OCI-LY3 (cell line): ENCODE measurements at regions not wholly inside any gene's neighbourhood (a gene's known extent, or its start where the extent isn't known, plus 50 kb on each side); places are given as distances from the start of the nearest gene placed in this dataset.

Experiments used
- H2AFZ ChIP-seq: fragments of 200-600, 300-600 bp; shearing (Covaris generic); 2 replicates; pipeline ENCODE4 v1.6.0; 2014; ENCODE audit warnings: antibody characterized with exemption, low read depth, low read length
- H3K27ac ChIP-seq: fragments of 200-600, 300-600 bp; sonication (generic); 2 replicates; pipeline ENCODE4 v1.5.1; 2014; ENCODE audit warnings: mild to moderate bottlenecking, low read length, moderate library complexity, mixed read lengths
- H3K27me3 ChIP-seq: fragments of 200-600, 300-600 bp; sonication (generic); 2 replicates; pipeline ENCODE4 v1.6.1; 2014; ENCODE audit warnings: low read depth, low read length, mixed read lengths
- H3K36me3 ChIP-seq: fragments of 200-600, 300-600 bp; sonication (generic); replicated peaks from 2 replicates; pipeline ENCODE3; 2014; ENCODE audit warnings: low read depth, low read length, mixed read lengths
- H3K4me1 ChIP-seq: fragments of 300-600, 200-600 bp; sonication (generic); 2 replicates; pipeline ENCODE4 v1.6.1; 2014; ENCODE audit warnings: low read length, mixed read lengths
- H3K4me2 ChIP-seq: fragments of 200-600, 300-600 bp; sonication (generic); 2 replicates; pipeline ENCODE4 v1.6.1; 2014; ENCODE audit warnings: low read length, mixed read lengths
- H3K4me3 ChIP-seq: fragments of 300-600, 200-600 bp; sonication (generic); 2 replicates; pipeline ENCODE4 v1.5.1; 2014; ENCODE audit warnings: antibody characterized with exemption, mild to moderate bottlenecking, low read length, moderate library complexity
- H3K79me2 ChIP-seq: fragments of 300-600, 200-600 bp; shearing (Covaris generic); 2 replicates; pipeline ENCODE4 v1.6.1; 2014; ENCODE audit warnings: mild to moderate bottlenecking, low read length, mixed read lengths
- H3K9ac ChIP-seq: fragments of 300-600, 200-600 bp; shearing (Covaris generic); 2 replicates; pipeline ENCODE4 v1.6.0; 2014; ENCODE audit warnings: mild to moderate bottlenecking, low read length, moderate library complexity
- H3K9me3 ChIP-seq: fragments of 200-600, 300-600 bp; shearing (Covaris generic); 2 replicates; pipeline ENCODE4 v1.6.1; 2014; ENCODE audit warnings: low read length, mixed read lengths; ENCODE audit not compliant: insufficient read depth
- H4K20me1 ChIP-seq: fragments of 200-600, 300-600 bp; sonication (generic); 2 replicates; pipeline ENCODE4 v1.6.1; 2016; ENCODE audit warnings: low read length, mixed read lengths; ENCODE audit not compliant: insufficient read depth
- EZH2phosphoT487 ChIP-seq: fragments of 200-600 bp; shearing (Covaris generic); IDR thresholded peaks from 2 replicates; pipeline ENCODE4 v1.6.1; 2018; ENCODE audit warnings: antibody characterized with exemption, mixed run types, low read depth
- TF ChIP-seq, protein P1 (sequence below): fragments of 200-600, 300-600 bp; sonication (generic); IDR thresholded peaks from 2 replicates; pipeline ENCODE4 v1.5.1; 2014; ENCODE audit warnings: antibody characterized with exemption, low read length, low read depth

DNA sequence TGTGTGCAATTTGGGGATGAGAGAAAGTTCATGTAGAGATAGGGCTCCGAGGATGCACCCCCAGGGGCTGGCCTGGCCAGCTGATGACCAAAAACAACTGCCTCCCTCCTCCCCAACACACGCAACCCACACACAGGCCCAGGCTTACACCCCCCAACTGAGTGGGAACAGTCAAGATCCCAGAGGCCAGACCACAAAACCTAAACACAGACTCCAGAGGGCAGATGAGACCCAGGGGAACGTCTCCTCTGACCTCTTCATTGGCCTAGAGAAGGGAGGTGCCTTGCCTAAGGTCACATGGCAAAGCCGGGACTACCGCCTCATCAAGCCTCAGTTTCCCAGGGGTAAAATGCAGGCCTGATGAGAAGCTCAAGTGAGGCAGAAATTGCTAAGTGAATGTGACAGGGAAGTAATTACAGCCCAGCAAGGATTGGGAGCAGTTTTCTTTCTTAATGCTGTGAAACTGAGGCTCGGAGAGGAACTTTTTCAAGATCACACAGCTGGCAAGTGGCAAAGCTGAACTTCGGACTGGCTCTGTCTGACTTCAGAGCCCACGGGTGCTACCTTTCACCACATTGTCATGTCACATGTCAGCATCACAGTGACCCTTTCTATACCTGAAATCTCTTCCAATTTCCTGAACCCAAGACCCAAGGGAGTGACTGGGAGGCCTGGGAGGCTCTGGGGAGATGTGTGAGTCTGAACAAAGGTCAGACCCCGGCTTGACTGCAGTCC lies 69.9 kb upstream of the WNT11 start:
- no peaks in the 10 kb centered on the region for H4K20me1 ChIP-seq
- H3K27me3 ChIP-seq: peaks cover 12% of the 10 kb centered on the region
- H3K36me3 ChIP-seq: no peaks in the 10 kb centered on the region
- no peak overlapping the region for H3K27ac ChIP-seq
- no peak overlapping the region for H3K4me2 ChIP-seq
- H3K4me1 ChIP-seq: no peaks in the 10 kb centered on the region
- H2AFZ ChIP-seq: no peak overlapping the region
- H3K9ac ChIP-seq: no peak overlapping the region
- no peak overlapping the region for H3K4me3 ChIP-seq
- no peak for TF ChIP-seq EZH2phosphoT487
- TF ChIP-seq, protein P1, sequence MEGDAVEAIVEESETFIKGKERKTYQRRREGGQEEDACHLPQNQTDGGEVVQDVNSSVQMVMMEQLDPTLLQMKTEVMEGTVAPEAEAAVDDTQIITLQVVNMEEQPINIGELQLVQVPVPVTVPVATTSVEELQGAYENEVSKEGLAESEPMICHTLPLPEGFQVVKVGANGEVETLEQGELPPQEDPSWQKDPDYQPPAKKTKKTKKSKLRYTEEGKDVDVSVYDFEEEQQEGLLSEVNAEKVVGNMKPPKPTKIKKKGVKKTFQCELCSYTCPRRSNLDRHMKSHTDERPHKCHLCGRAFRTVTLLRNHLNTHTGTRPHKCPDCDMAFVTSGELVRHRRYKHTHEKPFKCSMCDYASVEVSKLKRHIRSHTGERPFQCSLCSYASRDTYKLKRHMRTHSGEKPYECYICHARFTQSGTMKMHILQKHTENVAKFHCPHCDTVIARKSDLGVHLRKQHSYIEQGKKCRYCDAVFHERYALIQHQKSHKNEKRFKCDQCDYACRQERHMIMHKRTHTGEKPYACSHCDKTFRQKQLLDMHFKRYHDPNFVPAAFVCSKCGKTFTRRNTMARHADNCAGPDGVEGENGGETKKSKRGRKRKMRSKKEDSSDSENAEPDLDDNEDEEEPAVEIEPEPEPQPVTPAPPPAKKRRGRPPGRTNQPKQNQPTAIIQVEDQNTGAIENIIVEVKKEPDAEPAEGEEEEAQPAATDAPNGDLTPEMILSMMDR: no peak
- no peaks in the 10 kb centered on the region for H3K9me3 ChIP-seq
- H3K79me2 ChIP-seq: no peaks in the 10 kb centered on the region

DNA sequence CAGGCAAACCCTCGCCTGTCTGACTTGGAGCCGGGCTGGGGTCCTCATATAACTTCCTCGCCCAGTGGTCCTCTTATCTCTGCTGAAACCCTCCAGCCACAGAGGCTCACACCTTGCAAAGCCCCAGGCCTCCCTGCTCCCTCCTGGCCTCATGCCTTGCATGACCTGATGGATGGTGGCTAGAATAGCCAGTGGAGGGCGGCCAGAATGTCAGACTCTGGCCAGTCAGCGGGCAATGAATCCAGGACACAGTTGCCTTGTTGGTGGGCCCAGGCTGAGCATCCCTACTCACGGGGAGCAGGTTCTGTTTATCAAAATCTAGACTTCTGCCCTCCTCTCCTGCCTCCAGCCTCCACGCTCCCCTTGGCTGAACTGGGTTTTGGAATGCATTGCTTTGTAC lies 69.1 kb upstream of the WNT11 start:
- Histone ChIP-seq H2AFZ (no peak overlapping the region), H3K79me2 (no peaks in the 10 kb centered on the region), H3K36me3 (no peaks in the 10 kb centered on the region), H3K27me3 (peaks cover 12% of the 10 kb centered on the region), H3K27ac (no peak overlapping the region), H3K4me1 (no peaks in the 10 kb centered on the region), H3K4me2 (no peak overlapping the region), H3K4me3 (no peak overlapping the region), H3K9ac (no peak overlapping the region), H4K20me1 (no peaks in the 10 kb centered on the region), H3K9me3 (no peaks in the 10 kb centered on the region)
- TF ChIP-seq, protein P1: no peak
- no peak for TF ChIP-seq EZH2phosphoT487

DNA sequence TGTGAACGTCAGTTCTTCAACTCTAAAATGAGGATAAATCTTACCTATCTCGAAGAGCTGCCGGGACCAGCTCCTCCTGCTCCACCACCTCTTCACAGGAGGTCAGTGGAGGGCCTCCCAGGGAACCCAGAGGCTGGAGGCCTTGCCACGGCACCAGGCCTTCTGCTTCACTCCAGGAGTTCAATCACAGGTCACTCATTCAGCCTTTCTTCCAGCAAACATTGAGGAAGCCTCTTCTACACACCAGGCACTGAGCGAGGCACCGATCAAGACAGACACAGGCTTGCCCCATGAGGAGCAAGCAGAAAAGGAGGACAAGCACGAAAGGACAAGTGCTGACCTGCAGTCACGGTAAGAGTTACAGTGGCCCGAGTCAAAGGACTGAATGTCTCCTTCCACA lies 64.8 kb upstream of the WNT11 start:
- H3K4me1 ChIP-seq: no peaks in the 10 kb centered on the region
- no peak overlapping the region for H3K27ac ChIP-seq
- H2AFZ ChIP-seq: no peak overlapping the region
- no peaks in the 10 kb centered on the region for H3K9me3 ChIP-seq
- H3K4me3 ChIP-seq: no peak overlapping the region
- no peaks in the 10 kb centered on the region for H3K36me3 ChIP-seq
- H3K79me2 ChIP-seq: no peaks in the 10 kb centered on the region
- no peaks in the 10 kb centered on the region for H4K20me1 ChIP-seq
- H3K4me2 ChIP-seq: no peak overlapping the region
- no peak overlapping the region for H3K9ac ChIP-seq
- TF ChIP-seq EZH2phosphoT487: no peak
- TF ChIP-seq, protein P1: no peak
- peaks cover 12% of the 10 kb centered on the region for H3K27me3 ChIP-seq

GRCh38 chr11:76270389-76270788 lies 64.1 kb upstream of the WNT11 start:
- Histone ChIP-seq H2AFZ (no peak overlapping the region), H3K27me3 (peaks cover 12% of the 10 kb centered on the region), H3K4me3 (no peak overlapping the region), H3K4me2 (no peak overlapping the region), H3K79me2 (no peaks in the 10 kb centered on the region), H3K9ac (no peak overlapping the region), H3K36me3 (no peaks in the 10 kb centered on the region), H4K20me1 (no peaks in the 10 kb centered on the region), H3K27ac (no peak overlapping the region), H3K4me1 (no peaks in the 10 kb centered on the region), H3K9me3 (no peaks in the 10 kb centered on the region)
- no peak for TF ChIP-seq EZH2phosphoT487
- TF ChIP-seq, protein P1: no peak
